ENCODE measurements at regions not wholly inside any gene's neighbourhood (a gene's known extent, or its start where the extent isn't known, plus 50 kb on each side); places are given as distances from the start of the nearest gene placed in this dataset.

DNA sequence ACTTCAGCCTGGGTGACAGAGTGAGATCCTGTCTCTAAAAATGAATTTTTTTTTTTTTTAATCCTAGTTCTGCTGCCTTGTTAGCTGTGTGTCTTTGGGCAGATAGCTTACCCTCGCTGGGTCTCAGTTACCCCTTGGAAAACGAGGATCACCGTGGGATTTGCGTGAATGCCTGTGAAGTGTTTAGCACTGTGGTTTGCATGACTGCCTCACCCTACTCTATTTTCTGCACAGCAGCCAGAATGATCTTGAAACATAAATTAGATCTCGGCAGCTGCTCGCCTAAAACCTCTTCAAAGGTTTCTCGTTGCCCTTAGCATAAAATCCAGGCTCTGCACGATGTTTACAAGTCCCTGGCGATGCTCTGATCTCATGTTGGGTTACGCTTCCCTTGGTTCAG lies 71.2 kb upstream of the GRIN2A start:
- FAIRE-seq = no peak
- no peak overlapping the region for H3K27ac ChIP-seq (ENCODE audit: low read depth, low read length)
- no peak overlapping the region for H3K23ac ChIP-seq (ENCODE audit: insufficient read length)
- no peaks in the 10 kb centered on the region for H3K23me2 ChIP-seq (ENCODE audit: low read depth, low read length)
- no peak overlapping the region for H4K5ac ChIP-seq (ENCODE audit: insufficient read length, low read depth, low read length)
- no peak overlapping the region for H2BK120ac ChIP-seq (replicated peaks; ENCODE audit: low read depth, low read length)
- H3K4me2 ChIP-seq (ENCODE audit: insufficient read depth in 1 of 2, low read depth in 2 of 2, low read length in 2 of 2) = no peak overlapping the region
- no peak overlapping the region for H2AK5ac ChIP-seq (ENCODE audit: low read depth, low read length)
- H3K18ac ChIP-seq (ENCODE audit: extremely low read depth, low read length) = no peak overlapping the region
- no peaks in the 10 kb centered on the region for H3K79me2 ChIP-seq (ENCODE audit: control insufficient read depth in 1 of 2, insufficient read depth in 2 of 2, low read length in 2 of 2)
- H3K56ac ChIP-seq (replicated peaks; ENCODE audit: insufficient read length, low read depth, low read length) = no peak overlapping the region
- H3K36me3 ChIP-seq (ENCODE audit: control insufficient read depth in 2 of 4, insufficient read depth in 4 of 4, low read length in 3 of 4) = no peaks in the 10 kb centered on the region
- no peak for DNase-seq (ENCODE audit: low read depth in 1 of 2, low spot score in 2 of 2)
- CTCF ChIA-PET (ENCODE audit: partially characterized antibody) = interaction anchor here (0.6 to 1.8 kb wide), 8 partner anchors 10 to 269 kb away, joined by 3 to 4 read pairs (median 3); no protein-coding TSS in a partner anchor
- H3K9me3 ChIP-seq (ENCODE audit: insufficient read depth in 2 of 2, low read depth in 1 of 2, low read length in 1 of 2) = no peaks in the 10 kb centered on the region
- H3K14ac ChIP-seq (ENCODE audit: insufficient read length) = no peak overlapping the region
- no peak overlapping the region for H2BK15ac ChIP-seq (ENCODE audit: low read length)
- no peak overlapping the region for H4K91ac ChIP-seq (replicated peaks; ENCODE audit: insufficient read length, low read length)
- no peak overlapping the region for H2BK20ac ChIP-seq (ENCODE audit: low read length)
- peaks cover 0 to 8% (median 0%) of the 10 kb centered on the region in 4 experiments; a peak in 2 of 7 replicates for H3K4me1 ChIP-seq (replicated peaks in 1 of 4; ENCODE audit: control insufficient read depth in 3 of 4, insufficient read depth in 4 of 4, low read length in 3 of 4)
- no peak for TF ChIP-seq GTF2F1 (IDR thresholded peaks at IDR 0.05; ENCODE audit: borderline replicate concordance, low read depth, low read length)
- no peak for TF ChIP-seq POU5F1 (IDR thresholded peaks at IDR 0.05; ENCODE audit: low read depth, low read length)
- TF ChIP-seq SIX5 (IDR thresholded peaks at IDR 0.05; ENCODE audit: low read depth, low read length) = no peak
- TF ChIP-seq BACH1 (IDR thresholded peaks at IDR 0.05; ENCODE audit: low read length) = no peak
- no peak for TF ChIP-seq TCF12 (IDR thresholded peaks at IDR 0.05; ENCODE audit: low read depth, low read length)
- TF ChIP-seq SAP30 (IDR thresholded peaks at IDR 0.05; ENCODE audit: insufficient read depth, insufficient replicate concordance, low read length) = no peak
- no peak for TF ChIP-seq EGR1 (IDR thresholded peaks at IDR 0.05; ENCODE audit: borderline replicate concordance, low read depth, low read length)
- TF ChIP-seq, protein P1, sequence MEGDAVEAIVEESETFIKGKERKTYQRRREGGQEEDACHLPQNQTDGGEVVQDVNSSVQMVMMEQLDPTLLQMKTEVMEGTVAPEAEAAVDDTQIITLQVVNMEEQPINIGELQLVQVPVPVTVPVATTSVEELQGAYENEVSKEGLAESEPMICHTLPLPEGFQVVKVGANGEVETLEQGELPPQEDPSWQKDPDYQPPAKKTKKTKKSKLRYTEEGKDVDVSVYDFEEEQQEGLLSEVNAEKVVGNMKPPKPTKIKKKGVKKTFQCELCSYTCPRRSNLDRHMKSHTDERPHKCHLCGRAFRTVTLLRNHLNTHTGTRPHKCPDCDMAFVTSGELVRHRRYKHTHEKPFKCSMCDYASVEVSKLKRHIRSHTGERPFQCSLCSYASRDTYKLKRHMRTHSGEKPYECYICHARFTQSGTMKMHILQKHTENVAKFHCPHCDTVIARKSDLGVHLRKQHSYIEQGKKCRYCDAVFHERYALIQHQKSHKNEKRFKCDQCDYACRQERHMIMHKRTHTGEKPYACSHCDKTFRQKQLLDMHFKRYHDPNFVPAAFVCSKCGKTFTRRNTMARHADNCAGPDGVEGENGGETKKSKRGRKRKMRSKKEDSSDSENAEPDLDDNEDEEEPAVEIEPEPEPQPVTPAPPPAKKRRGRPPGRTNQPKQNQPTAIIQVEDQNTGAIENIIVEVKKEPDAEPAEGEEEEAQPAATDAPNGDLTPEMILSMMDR (IDR thresholded peaks at IDR 0.05; ENCODE audit: control extremely low read depth in 1 of 3, insufficient read depth in 1 of 3, low read depth in 1 of 3, low read length in 3 of 3) = no peak
- TF ChIP-seq JUND (IDR thresholded peaks at IDR 0.05; ENCODE audit: low read length) = no peak
- TF ChIP-seq, protein P2, sequence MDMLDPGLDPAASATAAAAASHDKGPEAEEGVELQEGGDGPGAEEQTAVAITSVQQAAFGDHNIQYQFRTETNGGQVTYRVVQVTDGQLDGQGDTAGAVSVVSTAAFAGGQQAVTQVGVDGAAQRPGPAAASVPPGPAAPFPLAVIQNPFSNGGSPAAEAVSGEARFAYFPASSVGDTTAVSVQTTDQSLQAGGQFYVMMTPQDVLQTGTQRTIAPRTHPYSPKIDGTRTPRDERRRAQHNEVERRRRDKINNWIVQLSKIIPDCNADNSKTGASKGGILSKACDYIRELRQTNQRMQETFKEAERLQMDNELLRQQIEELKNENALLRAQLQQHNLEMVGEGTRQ (IDR thresholded peaks at IDR 0.05; ENCODE audit: low read length) = no peak
- no peak overlapping the region for H2BK5ac ChIP-seq (ENCODE audit: low read depth, low read length)
- no peak overlapping the region for H3K4ac ChIP-seq (replicated peaks; ENCODE audit: insufficient read length, low read depth, low read length)
- no peak overlapping the region for H3K4me3 ChIP-seq (ENCODE audit: extremely low read depth in 1 of 4, insufficient read depth in 2 of 4, low read depth in 3 of 4, low read length in 4 of 4)
- no peak overlapping the region for H2BK12ac ChIP-seq (ENCODE audit: low read depth, low read length)
- no peaks in the 10 kb centered on the region for H3K79me1 ChIP-seq (ENCODE audit: low read depth, low read length)
- H3K27me3 ChIP-seq (replicated peaks in 1 of 4; ENCODE audit: control insufficient read depth in 3 of 4, extremely low read depth in 1 of 4, insufficient read depth in 3 of 4, low read length in 3 of 4) = 0 out of 7 replicates have a peak, but pooled peaks cover 0 to 2% (median 0%) of the 10 kb centered on the region in 4 experiments
- POLR2A ChIA-PET (ENCODE audit: partially characterized antibody) = no interaction called here
- 92% methylated on average over 10 of the region's 10 CpGs; no CpG with 5 or more reads in 1 of the 2 experiments for WGBS, 2 experiments (ENCODE audit: extremely low coverage in 1 of 2, insufficient coverage in 1 of 2, insufficient read length in 1 of 2, insufficient replicate concordance in 2 of 2, low coverage in 1 of 2, low lambda C conversion rate in 2 of 2, missing lambda C conversion rate in 1 of 2)
- H2AFZ ChIP-seq (ENCODE audit: low read length) = no peak overlapping the region
- H4K8ac ChIP-seq (ENCODE audit: extremely low read depth, insufficient read depth, low read length) = no peak overlapping the region
- no peak overlapping the region for H3K9ac ChIP-seq (replicated peaks in 1 of 4; ENCODE audit: extremely low read depth in 1 of 4, low read depth in 3 of 4, low read length in 3 of 4)
- no peaks in the 10 kb centered on the region for H4K20me1 ChIP-seq (replicated peaks in 1 of 2; ENCODE audit: control insufficient read depth in 1 of 2, insufficient read depth in 2 of 2, low read length in 2 of 2)

All from H1 (cell line).